GM18519 (cell line): ENCODE measurements at regions not wholly inside any gene's neighbourhood (a gene's known extent, or its start where the extent isn't known, plus 50 kb on each side); places are given as distances from the start of the nearest gene placed in this dataset.
"Not testable (repeated sequence)": the region's sequence is repeated elsewhere in the genome, so short reads cannot be mapped to it uniquely, and the experiment has no call there.

ENCODE experiments used
- ATAC-seq: cut with Tn5 transposase; IDR thresholded peaks from one replicate; pipeline ENCODE4 v1.9.1; 2021; ENCODE audit warnings: mild to moderate bottlenecking, moderate library complexity; ENCODE audit not compliant: unreplicated experiment, low FRiP score

- no peak for ATAC-seq
Measured at GRCh38 chr18:34461266-34461665, 236.6 kb upstream of the NOL4 start.

- no peak for ATAC-seq
Measured at GRCh38 chr18:34467058-34467457, 242.3 kb upstream of the NOL4 start.

- ATAC-seq: no peak
Measured at GRCh38 chr18:34480162-34480700, 229.9 kb upstream of the DTNA start.

- no peak for ATAC-seq
Measured at GRCh38 chr18:34482204-34482603, 227.9 kb upstream of the DTNA start.

GRCh38 chr18:34483198-34483597, 226.9 kb upstream of the DTNA start:
- no peak for ATAC-seq

- no peak for ATAC-seq
Measured at GRCh38 chr18:34491719-34492118, 218.4 kb upstream of the DTNA start.

GRCh38 chr18:34492652-34493051, 217.4 kb upstream of the DTNA start:
- no peak for ATAC-seq

- peak; percentile 42 for ATAC-seq
Measured at GRCh38 chr18:34493099-34493544, 217.0 kb upstream of the DTNA start.

GRCh38 chr18:34493566-34494358, 216.3 kb upstream of the DTNA start:
- peak; percentile 58 for ATAC-seq

GRCh38 chr18:34494359-34494696, 215.8 kb upstream of the DTNA start:
- no peak for ATAC-seq

GRCh38 chr18:34495506-34495905, 214.6 kb upstream of the DTNA start:
- ATAC-seq: no peak

GRCh38 chr18:34501553-34501952, 208.5 kb upstream of the DTNA start:
- no peak for ATAC-seq

- ATAC-seq: no peak
Measured at GRCh38 chr18:34506198-34506597, 203.9 kb upstream of the DTNA start.

- no peak for ATAC-seq
Measured at GRCh38 chr18:34509163-34509562, 200.9 kb upstream of the DTNA start.

- ATAC-seq: no peak
Measured at GRCh38 chr18:34509879-34510586, 200.1 kb upstream of the DTNA start.

- no peak for ATAC-seq
Measured at GRCh38 chr18:34510926-34511325, 199.2 kb upstream of the DTNA start.

GRCh38 chr18:34511435-34511834, 198.7 kb upstream of the DTNA start:
- ATAC-seq: no peak

GRCh38 chr18:34511879-34512278, 198.2 kb upstream of the DTNA start:
- no peak for ATAC-seq

- ATAC-seq: no peak
Measured at GRCh38 chr18:34514238-34514637, 195.9 kb upstream of the DTNA start.

- no peak for ATAC-seq
Measured at GRCh38 chr18:34514957-34515356, 195.1 kb upstream of the DTNA start.

GRCh38 chr18:34516355-34516754, 193.7 kb upstream of the DTNA start:
- not testable (repeated sequence) for ATAC-seq

- ATAC-seq: not testable (repeated sequence)
Measured at GRCh38 chr18:34516996-34517395, 193.1 kb upstream of the DTNA start.
